ENCODE measurements at regions not wholly inside any gene's neighbourhood (a gene's known extent, or its start where the extent isn't known, plus 50 kb on each side); places are given as distances from the start of the nearest gene placed in this dataset. TPM values are rescaled to one million over a fixed set of nuclear protein-coding genes. Genes with fewer than 3 reads are reported as not detected.

- no peak overlapping the region for H3K4me3 ChIP-seq
- no peaks in the 10 kb centered on the region for H3K27me3 ChIP-seq
- H4K20me1 ChIP-seq (ENCODE audit: insufficient read depth, poor library complexity, severe bottlenecking), result no peaks in the 10 kb centered on the region
- no peak for DNase-seq (ENCODE audit: low spot score)
- WGBS (ENCODE audit: low lambda C conversion rate, missing lambda C conversion rate), result 50% methylated on average over 2 of the region's 2 CpGs
- no peak overlapping the region for H2AFZ ChIP-seq
- TF ChIP-seq CTCF (IDR thresholded peaks at IDR 0.05; ENCODE audit: poor library complexity) (no peak), EZH2 (IDR thresholded peaks at IDR 0.05; ENCODE audit: borderline replicate concordance) (no peak), EZH2phosphoT487 (IDR thresholded peaks at IDR 0.05; ENCODE audit: low read depth, severe bottlenecking, unreplicated experiment) (no peak)
- H3K27ac ChIP-seq, result no peak overlapping the region
- H3K4me2 ChIP-seq, result no peak overlapping the region
- H3K9me2 ChIP-seq (replicated peaks; ENCODE audit: insufficient read depth), result no peaks in the 10 kb centered on the region
- H3K4me1 ChIP-seq (ENCODE audit: insufficient read depth), result peaks cover 6% of the 10 kb centered on the region
- H3K79me2 ChIP-seq, result no peaks in the 10 kb centered on the region
- H3K9me3 ChIP-seq (ENCODE audit: low read depth), result no peaks in the 10 kb centered on the region
- no peaks in the 10 kb centered on the region for H3K36me3 ChIP-seq (replicated peaks; ENCODE audit: insufficient read depth, low read depth)
Observed at GRCh38 chr15:62991698-62992097, 50.8 kb upstream of the TPM1 start.

GRCh38 chr15:62992302-62992701 is 50.2 kb upstream of the TPM1 start:
- Histone ChIP-seq H3K4me2 (no peak overlapping the region), H3K4me3 (no peak overlapping the region), H3K27me3 (no peaks in the 10 kb centered on the region), H3K79me2 (no peaks in the 10 kb centered on the region), H2AFZ (no peak overlapping the region), H4K20me1 (ENCODE audit: insufficient read depth, poor library complexity, severe bottlenecking) (no peaks in the 10 kb centered on the region), H3K9me2 (replicated peaks; ENCODE audit: insufficient read depth) (no peaks in the 10 kb centered on the region), H3K4me1 (ENCODE audit: insufficient read depth) (peaks cover 6% of the 10 kb centered on the region), H3K9me3 (ENCODE audit: low read depth) (no peaks in the 10 kb centered on the region), H3K27ac (no peak overlapping the region), H3K36me3 (replicated peaks; ENCODE audit: insufficient read depth, low read depth) (no peaks in the 10 kb centered on the region)
- WGBS (ENCODE audit: low lambda C conversion rate, missing lambda C conversion rate), result 57% methylated on average over 3 of the region's 3 CpGs
- TF ChIP-seq EZH2 (IDR thresholded peaks at IDR 0.05; ENCODE audit: borderline replicate concordance) (no peak), CTCF (IDR thresholded peaks at IDR 0.05; ENCODE audit: poor library complexity) (no peak), EZH2phosphoT487 (IDR thresholded peaks at IDR 0.05; ENCODE audit: low read depth, severe bottlenecking, unreplicated experiment) (no peak)
- DNase-seq (ENCODE audit: low spot score), result no peak

MicroRNA genes in the stretch of these regions (microRNA counts, 767-probe panel; counts per million panel counts)
- not detected for microRNA hsa-miR-190a

Small RNAs in the stretch of these regions (microRNA-seq; reads per million reads assigned to microRNA genes)
- 291 reads per million, percentile 68 among the genes with 10 or more reads in this experiment for gene MIR190A
- not detected for gene MIR6085
- gene MIR8067, result not detected

Small RNAs in the stretch of these regions (small RNA-seq; reads per million reads assigned to genes)
- gene MIR190A (2.6 reads per million, percentile 89 among the genes with 10 or more reads in this experiment), gene MIR6085 (not detected), gene MIR8067 (not detected), gene RF00017 (not detected)
